ENCODE measurements at regions not wholly inside any gene's neighbourhood (a gene's known extent, or its start where the extent isn't known, plus 50 kb on each side); places are given as distances from the start of the nearest gene placed in this dataset.

DNA sequence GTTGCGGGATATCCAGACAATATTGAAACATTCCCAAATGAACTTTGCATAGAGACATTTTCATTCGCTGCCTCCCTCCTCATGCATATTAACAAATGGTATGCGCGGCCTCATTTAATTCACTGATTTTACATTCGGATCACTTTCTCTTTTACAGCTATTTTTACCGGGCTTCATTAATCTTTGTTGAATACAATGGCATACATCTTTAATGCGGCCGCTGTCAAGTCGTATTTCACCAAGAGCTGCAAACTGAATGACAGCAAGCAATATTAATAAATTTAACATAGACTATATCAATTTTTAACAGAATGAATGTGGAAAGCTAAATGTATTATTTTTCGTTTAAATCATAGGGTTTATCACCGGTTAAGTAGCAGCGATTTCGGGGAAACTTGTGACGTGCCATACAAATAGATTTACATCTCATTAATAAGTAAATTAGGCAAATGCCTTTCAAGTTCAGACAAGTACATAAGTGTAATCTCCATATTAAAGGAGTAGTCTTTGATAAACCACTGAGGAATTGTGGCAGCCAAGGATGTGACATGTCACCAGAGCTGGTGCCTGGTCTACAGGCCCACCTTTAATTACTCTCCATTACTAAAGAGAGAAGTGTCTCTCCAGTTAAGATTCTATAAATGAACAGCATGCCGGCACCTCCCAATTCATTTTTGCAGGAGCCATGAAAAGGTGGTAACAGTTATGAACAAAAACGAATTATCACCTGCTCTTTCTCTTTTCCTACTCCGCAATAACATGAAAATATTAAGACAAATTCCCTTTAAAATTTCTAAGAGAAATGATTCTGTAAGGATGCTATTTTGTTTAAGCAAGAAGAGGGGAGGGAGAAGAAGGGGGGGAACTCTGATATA, 568.9 kb upstream of the MKI67 start:
- no peak overlapping the region for H3K4me3 ChIP-seq (ENCODE audit: low read depth, low read length)
- no peaks in the 10 kb centered on the region for H3K36me3 ChIP-seq (ENCODE audit: control insufficient read depth, insufficient read depth, low read length)
- no peak for DNase-seq (ENCODE audit: low read depth)
- TF ChIP-seq, protein P1, sequence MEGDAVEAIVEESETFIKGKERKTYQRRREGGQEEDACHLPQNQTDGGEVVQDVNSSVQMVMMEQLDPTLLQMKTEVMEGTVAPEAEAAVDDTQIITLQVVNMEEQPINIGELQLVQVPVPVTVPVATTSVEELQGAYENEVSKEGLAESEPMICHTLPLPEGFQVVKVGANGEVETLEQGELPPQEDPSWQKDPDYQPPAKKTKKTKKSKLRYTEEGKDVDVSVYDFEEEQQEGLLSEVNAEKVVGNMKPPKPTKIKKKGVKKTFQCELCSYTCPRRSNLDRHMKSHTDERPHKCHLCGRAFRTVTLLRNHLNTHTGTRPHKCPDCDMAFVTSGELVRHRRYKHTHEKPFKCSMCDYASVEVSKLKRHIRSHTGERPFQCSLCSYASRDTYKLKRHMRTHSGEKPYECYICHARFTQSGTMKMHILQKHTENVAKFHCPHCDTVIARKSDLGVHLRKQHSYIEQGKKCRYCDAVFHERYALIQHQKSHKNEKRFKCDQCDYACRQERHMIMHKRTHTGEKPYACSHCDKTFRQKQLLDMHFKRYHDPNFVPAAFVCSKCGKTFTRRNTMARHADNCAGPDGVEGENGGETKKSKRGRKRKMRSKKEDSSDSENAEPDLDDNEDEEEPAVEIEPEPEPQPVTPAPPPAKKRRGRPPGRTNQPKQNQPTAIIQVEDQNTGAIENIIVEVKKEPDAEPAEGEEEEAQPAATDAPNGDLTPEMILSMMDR (IDR thresholded peaks at IDR 0.05; ENCODE audit: insufficient read depth, low read length, poor library complexity, severe bottlenecking) = no peak
- peaks cover 2% of the 10 kb centered on the region for H3K27me3 ChIP-seq (ENCODE audit: control insufficient read depth, insufficient read depth, low read length)

DNA sequence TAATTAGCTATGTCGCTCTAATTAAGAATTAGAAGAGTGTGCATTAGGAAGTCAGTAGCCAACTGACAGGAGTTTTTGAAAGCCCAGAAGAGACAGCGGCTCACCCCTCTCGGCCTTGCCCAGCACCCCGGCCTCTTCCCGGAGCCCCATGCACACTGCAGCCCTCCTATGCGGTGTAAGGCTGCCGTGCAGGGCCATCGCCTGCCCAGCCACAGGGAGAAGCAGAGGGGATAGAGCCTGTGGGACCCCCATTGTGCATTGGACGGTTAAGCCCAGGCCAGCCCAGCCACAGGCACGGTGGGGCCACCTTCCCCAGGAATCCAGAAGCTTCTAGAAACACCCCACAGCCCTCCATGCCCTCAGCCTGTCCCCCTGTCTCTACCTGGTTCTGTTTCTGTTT, 569.7 kb upstream of the MKI67 start:
- no peak overlapping the region for H3K4me3 ChIP-seq (ENCODE audit: low read depth, low read length)
- no peak for DNase-seq (ENCODE audit: low read depth)
- peaks cover 2% of the 10 kb centered on the region for H3K27me3 ChIP-seq (ENCODE audit: control insufficient read depth, insufficient read depth, low read length)
- TF ChIP-seq, protein P1 (IDR thresholded peaks at IDR 0.05; ENCODE audit: insufficient read depth, low read length, poor library complexity, severe bottlenecking) = no peak
- H3K36me3 ChIP-seq (ENCODE audit: control insufficient read depth, insufficient read depth, low read length) = no peaks in the 10 kb centered on the region

DNA sequence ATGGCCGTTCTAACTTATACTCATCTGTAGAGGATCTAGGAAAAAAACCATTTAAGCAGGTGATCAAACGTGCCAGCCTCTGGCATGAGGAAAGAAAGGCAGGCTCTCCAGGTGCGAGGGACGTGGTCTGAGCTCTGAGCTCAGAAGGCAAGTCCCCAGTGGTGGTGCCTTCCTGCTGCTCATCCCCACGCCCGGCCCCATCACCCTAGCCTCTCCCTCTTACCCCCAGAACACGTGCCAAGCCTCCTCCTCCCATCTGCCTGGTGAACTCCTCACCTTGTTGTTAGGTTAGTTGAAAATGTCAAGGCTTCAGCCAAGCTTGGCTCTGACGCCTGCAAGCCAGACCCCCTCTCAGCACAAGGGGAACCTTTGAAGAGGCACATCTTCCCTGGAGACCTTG, 571.2 kb upstream of the MKI67 start:
- Histone ChIP-seq H3K27me3 (ENCODE audit: control insufficient read depth, insufficient read depth, low read length) (no peaks in the 10 kb centered on the region), H3K36me3 (ENCODE audit: control insufficient read depth, insufficient read depth, low read length) (no peaks in the 10 kb centered on the region), H3K4me3 (ENCODE audit: low read depth, low read length) (no peak overlapping the region)
- TF ChIP-seq, protein P1 (IDR thresholded peaks at IDR 0.05; ENCODE audit: insufficient read depth, low read length, poor library complexity, severe bottlenecking) = no peak
- DNase-seq (ENCODE audit: low read depth) = no peak

DNA sequence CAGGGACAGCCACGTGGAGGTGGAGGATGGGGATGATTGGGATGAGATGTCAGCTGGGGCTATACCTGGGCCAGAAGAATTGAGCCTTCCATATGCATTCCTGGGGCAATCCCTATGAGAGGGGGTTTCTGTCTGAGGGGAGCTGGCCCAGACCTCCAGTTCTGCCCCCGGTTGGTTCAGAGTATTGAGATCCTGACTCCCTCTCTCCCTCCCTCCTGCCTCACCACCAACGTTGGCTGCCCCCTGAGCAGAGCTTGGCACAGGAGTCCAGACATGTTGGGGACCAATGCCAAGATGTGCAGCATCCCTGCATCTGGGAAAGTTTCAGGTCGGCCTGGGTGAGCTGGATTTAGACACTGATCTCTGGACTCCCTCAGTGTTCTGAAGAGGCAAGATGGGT, 575.2 kb upstream of the MKI67 start:
- no peak for DNase-seq (ENCODE audit: low read depth)
- TF ChIP-seq, protein P1 (IDR thresholded peaks at IDR 0.05; ENCODE audit: insufficient read depth, low read length, poor library complexity, severe bottlenecking) = no peak
- no peaks in the 10 kb centered on the region for H3K27me3 ChIP-seq (ENCODE audit: control insufficient read depth, insufficient read depth, low read length)

DNA sequence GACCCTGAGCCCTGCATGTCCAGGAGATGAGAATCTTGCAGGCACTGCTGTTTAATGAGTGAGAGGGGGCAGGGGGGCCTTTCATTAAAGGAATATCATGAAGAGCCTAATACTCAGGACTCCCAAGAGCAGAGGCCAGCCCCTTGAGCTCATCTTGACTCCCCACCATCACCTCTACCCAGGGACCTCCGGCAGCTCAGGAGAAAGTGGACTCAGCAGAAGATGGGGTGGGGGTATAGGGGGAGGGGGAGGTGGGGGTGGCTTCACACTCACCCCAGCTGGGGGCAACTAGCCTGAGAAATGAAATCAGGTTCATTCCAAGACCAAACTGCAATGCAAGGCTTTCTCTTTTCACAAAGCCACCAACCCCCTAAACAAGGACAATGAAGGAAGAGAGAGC, 575.6 kb upstream of the MKI67 start:
- no peak for DNase-seq (ENCODE audit: low read depth)
- Histone ChIP-seq H3K4me3 (ENCODE audit: low read depth, low read length) (no peak overlapping the region), H3K27me3 (ENCODE audit: control insufficient read depth, insufficient read depth, low read length) (no peaks in the 10 kb centered on the region), H3K36me3 (ENCODE audit: control insufficient read depth, insufficient read depth, low read length) (no peaks in the 10 kb centered on the region)
- TF ChIP-seq, protein P1 (IDR thresholded peaks at IDR 0.05; ENCODE audit: insufficient read depth, low read length, poor library complexity, severe bottlenecking) = no peak

More for the DNA sequence above, 575.2 kb upstream of the MKI67 start:
- Histone ChIP-seq H3K4me3 (ENCODE audit: low read depth, low read length) (no peak overlapping the region), H3K36me3 (ENCODE audit: control insufficient read depth, insufficient read depth, low read length) (no peaks in the 10 kb centered on the region)

DNA sequence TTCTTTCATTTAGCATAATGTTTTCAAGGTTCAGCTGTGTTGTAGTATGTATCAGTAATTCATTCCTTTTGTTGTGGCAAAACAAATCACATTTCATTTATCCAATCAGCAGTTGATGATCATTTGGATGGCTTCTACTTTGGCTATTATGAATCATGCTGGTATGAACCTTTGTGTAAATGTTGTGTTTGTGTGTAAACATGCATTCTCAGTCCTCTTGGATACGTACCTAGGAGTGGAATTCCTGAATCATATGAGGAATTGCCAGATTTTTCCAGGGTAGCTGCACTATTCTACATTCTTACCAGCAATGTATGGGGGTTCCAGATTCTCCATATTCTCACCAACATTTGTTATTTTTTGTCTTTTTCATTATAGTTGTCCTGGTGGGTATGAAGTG, 578.5 kb upstream of the MKI67 start:
- DNase-seq (ENCODE audit: low read depth) = no peak
- H3K27me3 ChIP-seq (ENCODE audit: control insufficient read depth, insufficient read depth, low read length) = peaks cover under 1% of the 10 kb centered on the region
- H3K36me3 ChIP-seq (ENCODE audit: control insufficient read depth, insufficient read depth, low read length) = no peaks in the 10 kb centered on the region
- H3K4me3 ChIP-seq (ENCODE audit: low read depth, low read length) = no peak overlapping the region
- TF ChIP-seq, protein P1 (IDR thresholded peaks at IDR 0.05; ENCODE audit: insufficient read depth, low read length, poor library complexity, severe bottlenecking) = no peak

Data from kidney epithelial cell (primary cell).